H9 (cell line): ENCODE measurements at regions not wholly inside any gene's neighbourhood (a gene's known extent, or its start where the extent isn't known, plus 50 kb on each side); places are given as distances from the start of the nearest gene placed in this dataset.

Experiments
- DNase-seq: peaks from one replicate; pipeline ENCODE4 v3.0.0-alpha.2; 2017
- H2AFZ ChIP-seq: one replicate; pipeline ENCODE4 v1.6.1; 2013; ENCODE audit warnings: mild to moderate bottlenecking, low read length, control low read depth, moderate library complexity
- H2AK5ac ChIP-seq: 2 replicates; pipeline ENCODE4 v1.6.1; 2013; ENCODE audit warnings: low read length, control low read depth, mixed read lengths; ENCODE audit not compliant: insufficient read length
- H2BK120ac ChIP-seq: one replicate; pipeline ENCODE4 v1.6.1; 2013; ENCODE audit warnings: low read depth, mild to moderate bottlenecking, low read length, control low read depth, inconsistent platforms; ENCODE audit not compliant: poor library complexity, severe bottlenecking
- H2BK12ac ChIP-seq: 2 replicates; pipeline ENCODE4 v1.6.1; 2013; ENCODE audit warnings: low read length, control low read depth, mixed read lengths, low read depth; ENCODE audit not compliant: insufficient read length
- H2BK15ac ChIP-seq: 2 replicates; pipeline ENCODE4 v1.6.1; 2013; ENCODE audit warnings: low read depth, low read length, control low read depth
- H2BK20ac ChIP-seq: one replicate; pipeline ENCODE4 v1.6.1; 2013; ENCODE audit warnings: low read depth, mild to moderate bottlenecking, low read length, control low read depth, inconsistent platforms; ENCODE audit not compliant: poor library complexity, severe bottlenecking
- H2BK5ac ChIP-seq: 2 replicates; pipeline ENCODE4 v1.6.1; 2013; ENCODE audit warnings: low read length, control low read depth, mixed read lengths; ENCODE audit not compliant: insufficient read length
- H3K14ac ChIP-seq: 2 replicates; pipeline ENCODE4 v1.6.1; 2013; ENCODE audit warnings: low read length, control low read depth; ENCODE audit not compliant: insufficient read depth
- H3K18ac ChIP-seq: 2 replicates; pipeline ENCODE4 v1.6.1; 2013; ENCODE audit warnings: low read depth, mild to moderate bottlenecking, mixed read lengths, low read length, control low read depth; ENCODE audit not compliant: insufficient read length
- H3K23ac ChIP-seq: 2 replicates; pipeline ENCODE4 v1.6.1; 2013; ENCODE audit warnings: low read length, control low read depth, mixed read lengths, low read depth; ENCODE audit not compliant: insufficient read length
- H3K23me2 ChIP-seq: 2 replicates; pipeline ENCODE4 v1.6.1; 2013; ENCODE audit warnings: low read depth, mild to moderate bottlenecking, mixed read lengths, low read length, control low read depth; ENCODE audit not compliant: insufficient read length, poor library complexity, severe bottlenecking
- H3K27ac ChIP-seq: 2 replicates; pipeline ENCODE4 v1.5.1; 2013; ENCODE audit warnings: low read length, control low read depth, mixed read lengths, low read depth; ENCODE audit not compliant: insufficient read length
- H3K27me3 ChIP-seq: 2 replicates; pipeline ENCODE4 v1.6.1; 2013; ENCODE audit warnings: low read length, control low read depth, inconsistent platforms; ENCODE audit not compliant: insufficient read depth
- H3K4ac ChIP-seq: 2 replicates; pipeline ENCODE4 v1.6.1; 2013; ENCODE audit warnings: low read depth, mild to moderate bottlenecking, control low read depth, inconsistent platforms, low read length, moderate library complexity
- H3K4me1 ChIP-seq: 2 replicates; pipeline ENCODE4 v1.6.1; 2013; ENCODE audit warnings: low read length, control low read depth, inconsistent platforms; ENCODE audit not compliant: insufficient read depth
- H3K4me2 ChIP-seq: 2 replicates; pipeline ENCODE4 v1.6.1; 2013; ENCODE audit warnings: low read length, control low read depth, mixed read lengths; ENCODE audit not compliant: insufficient read length, insufficient read depth
- H3K56ac ChIP-seq: 2 replicates; pipeline ENCODE4 v1.6.1; 2013; ENCODE audit warnings: low read depth, mild to moderate bottlenecking, mixed read lengths, low read length, control low read depth; ENCODE audit not compliant: insufficient read length
- H3K79me1 ChIP-seq: 2 replicates; pipeline ENCODE4 v1.6.1; 2013; ENCODE audit warnings: low read depth, mild to moderate bottlenecking, moderate library complexity, low read length, control low read depth, inconsistent platforms; ENCODE audit not compliant: insufficient read depth, poor library complexity, severe bottlenecking
- H3K79me2 ChIP-seq: 2 replicates; pipeline ENCODE4 v1.6.1; 2013; ENCODE audit warnings: low read length, control low read depth, inconsistent platforms; ENCODE audit not compliant: insufficient read depth
- H3K9ac ChIP-seq: 2 replicates; pipeline ENCODE4 v1.6.1; 2013; ENCODE audit warnings: low read length, control low read depth, mixed read lengths; ENCODE audit not compliant: insufficient read length; ENCODE audit errors: extremely low read depth
- H3K9me3 ChIP-seq: one replicate; pipeline ENCODE4 v1.6.1; 2013; ENCODE audit warnings: low read depth, low read length, inconsistent platforms; ENCODE audit not compliant: control insufficient read depth
- H3T11ph ChIP-seq: one replicate; pipeline ENCODE4 v1.6.1; 2013; ENCODE audit warnings: mild to moderate bottlenecking, low read length, control low read depth, inconsistent platforms
- H4K20me1 ChIP-seq: one replicate; pipeline ENCODE4 v1.6.1; 2013; ENCODE audit not compliant: control insufficient read depth, insufficient read length, insufficient read depth
- H4K5ac ChIP-seq: 2 replicates; pipeline ENCODE4 v1.6.1; 2013; ENCODE audit warnings: low read depth, mild to moderate bottlenecking, mixed read lengths, low read length, control low read depth; ENCODE audit not compliant: insufficient read length
- H4K8ac ChIP-seq: replicated peaks from 2 replicates; pipeline ENCODE4 v1.6.1; 2013; ENCODE audit warnings: low read length, control low read depth, mixed read lengths, low read depth; ENCODE audit not compliant: insufficient read length
- H4K91ac ChIP-seq: 2 replicates; pipeline ENCODE4 v1.6.1; 2013; ENCODE audit warnings: low read depth, mild to moderate bottlenecking, moderate library complexity, mixed read lengths, low read length, control low read depth; ENCODE audit not compliant: insufficient read length
- H3K27ac Mint-ChIP-seq, 3 experiments: 2 replicates in 2 of 3; 3 replicates in 1 of 3; pipeline ENCODE4 v1.8.0; 2020 to 2021; ENCODE audit warnings: mixed read lengths in 3 of 3, mild to moderate bottlenecking in 1 of 3, moderate library complexity in 1 of 3
- H3K27me3 Mint-ChIP-seq: 2 replicates; pipeline ENCODE4 v1.8.0; 2021; ENCODE audit warnings: low read depth, mild to moderate bottlenecking, moderate library complexity, mixed read lengths
- H3K36me3 Mint-ChIP-seq, 3 experiments: 2 replicates in 2 of 3; 3 replicates in 1 of 3; pipeline ENCODE4 v1.8.0; 2020 to 2021; ENCODE audit warnings: low read depth in 3 of 3, mixed read lengths in 3 of 3; ENCODE audit not compliant: insufficient read depth in 1 of 3
- H3K4me1 Mint-ChIP-seq, 2 experiments: 2 replicates each; pipeline ENCODE4 v1.8.0; 2020; ENCODE audit warnings: mixed read lengths in 2 of 2
- H3K4me3 Mint-ChIP-seq, 2 experiments: 2 replicates in 1 of 2; 3 replicates in 1 of 2; pipeline ENCODE4 v1.8.0; 2020 to 2021; ENCODE audit warnings: mild to moderate bottlenecking in 2 of 2, mixed read lengths in 2 of 2, moderate library complexity in 1 of 2
- H3K9me3 Mint-ChIP-seq, 2 experiments: 2 replicates in 1 of 2; 3 replicates in 1 of 2; pipeline ENCODE4 v1.8.0; 2020; ENCODE audit warnings: mild to moderate bottlenecking in 2 of 2, mixed read lengths in 2 of 2, moderate library complexity in 1 of 2
- WGBS: extraction: QIAGEN DNeasy Blood & Tissue Kit; methylation state at CpG from one replicate; pipeline ENCODE4 v1.1.7; 2013; ENCODE audit warnings: missing lambda C conversion rate, low lambda C conversion rate, mixed read lengths; ENCODE audit not compliant: insufficient read length; ENCODE audit errors: extremely low coverage; 5-methylcytosine and 5-hydroxymethylcytosine counted together
- TF ChIP-seq, protein P1 (sequence below): fragments of 200-600 bp; sonication (generic); conservative IDR thresholded peaks from 3 replicates; pipeline ENCODE4 v1.8.0; 2021; ENCODE audit warnings: antibody characterized with exemption, mild to moderate bottlenecking

DNA sequence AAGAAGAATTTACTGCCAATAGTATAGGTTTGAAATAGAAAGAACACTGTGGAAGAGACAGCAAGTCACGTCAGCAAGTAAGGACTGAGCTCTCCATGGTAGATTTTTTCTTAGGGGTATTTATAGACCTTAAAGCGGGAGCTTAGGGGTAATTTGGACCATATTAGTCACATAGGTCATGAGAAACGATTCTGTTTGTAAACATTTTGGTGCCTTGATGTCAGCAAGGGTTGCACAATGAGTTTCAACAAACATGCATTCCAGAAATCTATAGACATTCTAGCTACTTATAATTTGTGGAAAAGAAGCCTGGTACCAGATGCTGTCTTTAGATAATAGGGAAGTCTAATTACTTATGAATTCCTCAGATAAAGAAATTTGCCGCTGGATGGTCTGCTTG is 624.7 kb downstream of the TDRD15 start:
- Histone ChIP-seq H4K5ac (no peak overlapping the region), H4K91ac (no peak overlapping the region), H3K9ac (no peak overlapping the region), H2BK5ac (no peak overlapping the region), H2BK120ac (no peak overlapping the region), H2BK20ac (no peak overlapping the region), H4K8ac (no peak overlapping the region), H3K9me3 (no peaks in the 10 kb centered on the region), H3K4me2 (no peak overlapping the region), H3K79me1 (no peaks in the 10 kb centered on the region), H2AK5ac (no peak overlapping the region), H3K4ac (no peak overlapping the region), H3K23ac (no peak overlapping the region), H2AFZ (no peak overlapping the region), H3K56ac (no peak overlapping the region), H3K4me1 (no peaks in the 10 kb centered on the region; the same call in 1 of the 2 replicates), H3T11ph (no peak overlapping the region), H2BK12ac (no peak overlapping the region), H3K79me2 (no peaks in the 10 kb centered on the region), H2BK15ac (no peak overlapping the region), H3K27ac (no peak overlapping the region), H4K20me1 (no peaks in the 10 kb centered on the region), H3K14ac (no peak overlapping the region), H3K23me2 (no peaks in the 10 kb centered on the region), H3K18ac (no peak overlapping the region), H3K27me3 (no peaks in the 10 kb centered on the region)
- TF ChIP-seq, protein P1, sequence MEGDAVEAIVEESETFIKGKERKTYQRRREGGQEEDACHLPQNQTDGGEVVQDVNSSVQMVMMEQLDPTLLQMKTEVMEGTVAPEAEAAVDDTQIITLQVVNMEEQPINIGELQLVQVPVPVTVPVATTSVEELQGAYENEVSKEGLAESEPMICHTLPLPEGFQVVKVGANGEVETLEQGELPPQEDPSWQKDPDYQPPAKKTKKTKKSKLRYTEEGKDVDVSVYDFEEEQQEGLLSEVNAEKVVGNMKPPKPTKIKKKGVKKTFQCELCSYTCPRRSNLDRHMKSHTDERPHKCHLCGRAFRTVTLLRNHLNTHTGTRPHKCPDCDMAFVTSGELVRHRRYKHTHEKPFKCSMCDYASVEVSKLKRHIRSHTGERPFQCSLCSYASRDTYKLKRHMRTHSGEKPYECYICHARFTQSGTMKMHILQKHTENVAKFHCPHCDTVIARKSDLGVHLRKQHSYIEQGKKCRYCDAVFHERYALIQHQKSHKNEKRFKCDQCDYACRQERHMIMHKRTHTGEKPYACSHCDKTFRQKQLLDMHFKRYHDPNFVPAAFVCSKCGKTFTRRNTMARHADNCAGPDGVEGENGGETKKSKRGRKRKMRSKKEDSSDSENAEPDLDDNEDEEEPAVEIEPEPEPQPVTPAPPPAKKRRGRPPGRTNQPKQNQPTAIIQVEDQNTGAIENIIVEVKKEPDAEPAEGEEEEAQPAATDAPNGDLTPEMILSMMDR: no peak
- peaks cover 3 to 11% (median 6%) of the 10 kb centered on the region in 3 experiments; a peak in 5 of 7 replicates for H3K36me3 Mint-ChIP-seq
- H3K4me1 Mint-ChIP-seq: peaks cover 2 to 5% of the 10 kb centered on the region in 2 experiments
- WGBS: no CpG with 5 or more reads among the region's 4 CpGs
- no peaks in the 10 kb centered on the region for H3K27me3 Mint-ChIP-seq
- H3K9me3 Mint-ChIP-seq: peaks cover 9 to 10% of the 10 kb centered on the region in 2 experiments
- no peak for DNase-seq
- H3K27ac Mint-ChIP-seq: no peak overlapping the region
- no peak overlapping the region for H3K4me3 Mint-ChIP-seq
